ENCODE measurements at regions not wholly inside any gene's neighbourhood (a gene's known extent, or its start where the extent isn't known, plus 50 kb on each side); places are given as distances from the start of the nearest gene placed in this dataset.
A peak's percentile ranks its signal among the peaks of the same experiment; 100 is the strongest.

GRCh38 chr5:174837919-174838902 lies 113.8 kb downstream of the MSX2 start:
- POLR2A ChIA-PET (ENCODE audit: unreplicated experiment) = no interaction called here
- BruUV-seq (replicated peaks) = no TSS peak
- Histone ChIP-seq H3K18ac (ENCODE audit: low read depth, low read length) (no peak overlapping the region), H2BK20ac (ENCODE audit: low read depth, low read length) (no peak overlapping the region), H2BK120ac (ENCODE audit: low read depth, low read length) (no peak overlapping the region), H3K79me1 (ENCODE audit: low read depth in 1 of 2, low read length in 2 of 2) (no peaks in the 10 kb centered on the region), H3K14ac (replicated peaks; ENCODE audit: low read depth, low read length) (no peak overlapping the region), H3K4me2 (ENCODE audit: low read depth, low read length) (no peak overlapping the region), H4K20me1 (ENCODE audit: insufficient read depth, low read length) (no peaks in the 10 kb centered on the region), H3K23ac (ENCODE audit: low read depth, low read length) (no peak overlapping the region), H3K9me1 (ENCODE audit: insufficient read depth, low read length) (no peaks in the 10 kb centered on the region), H3K36me3 (ENCODE audit: control insufficient read depth, insufficient read depth, low read length) (no peaks in the 10 kb centered on the region), H3K9ac (ENCODE audit: low read depth, low read length) (no peak overlapping the region), H2AK5ac (ENCODE audit: low read depth, low read length) (no peak overlapping the region), H2AFZ (replicated peaks; ENCODE audit: low read length, poor library complexity) (no peak overlapping the region), H3K56ac (ENCODE audit: extremely low read depth, insufficient read depth, low read length) (no peak overlapping the region), H4K5ac (ENCODE audit: low read depth, low read length) (no peak overlapping the region), H2AK9ac (replicated peaks; ENCODE audit: low read depth, low read length, poor library complexity) (no peak overlapping the region), H2BK15ac (ENCODE audit: low read depth, low read length) (no peak overlapping the region), H4K8ac (ENCODE audit: low read depth in 2 of 2, low read length in 2 of 2) (no peak overlapping the region), H3K27me3 (ENCODE audit: control insufficient read depth, insufficient read depth, low read length) (no peaks in the 10 kb centered on the region), H3K4me1 (ENCODE audit: control insufficient read depth, insufficient read depth, low read length) (no peaks in the 10 kb centered on the region), H3K4ac (ENCODE audit: low read depth, low read length) (no peak overlapping the region), H3K4me3 (ENCODE audit: insufficient read depth, low read depth, low read length) (no peak overlapping the region), H3K9me3 (ENCODE audit: control insufficient read depth, insufficient read depth, low read length) (peaks cover 2% of the 10 kb centered on the region), H3K27ac (ENCODE audit: insufficient read depth, low read length) (no peak overlapping the region), H4K91ac (ENCODE audit: insufficient read depth, low read depth, low read length) (no peak overlapping the region), H2BK5ac (ENCODE audit: low read depth, low read length, poor library complexity, severe bottlenecking) (no peak overlapping the region)
- WGBS, 2 experiments (ENCODE audit: extremely low coverage in 2 of 2, insufficient read length in 1 of 2) = 0% methylated on average over 1 of the region's 8 CpGs; no CpG with 5 or more reads in 1 of the 2 experiments
- dilution Hi-C loops (cut with HindIII; ENCODE audit: low sequenced_read_pairs, unreplicated experiment) (no loop called here), intact Hi-C loops (cut with micrococcal nuclease) (no loop called here), in situ Hi-C loops (cut with MboI; ENCODE audit: low sequenced_read_pairs) (no loop called here)
- ATAC-seq (ENCODE audit: low read depth) (no peak), DNase-seq (peak; percentile 24)
- CTCF ChIA-PET = no interaction called here
- no peak for TF ChIP-seq RAD21 (IDR thresholded peaks at IDR 0.05; ENCODE audit: low read length)
- no peak for TF ChIP-seq POLR2A (IDR thresholded peaks at IDR 0.05; ENCODE audit: low read depth, low read length)
- no peak for TF ChIP-seq CHD1 (IDR thresholded peaks at IDR 0.05; ENCODE audit: low read depth, low read length)
- no peak for TF ChIP-seq MAFK (IDR thresholded peaks at IDR 0.05; ENCODE audit: low read depth, low read length)
- TF ChIP-seq FOS (IDR thresholded peaks at IDR 0.05; ENCODE audit: low read depth, low read length) = no peak
- TF ChIP-seq USF2 (IDR thresholded peaks at IDR 0.05; ENCODE audit: low read depth, low read length) = no peak
- TF ChIP-seq RCOR1 (IDR thresholded peaks at IDR 0.05; ENCODE audit: insufficient replicate concordance, low read length) = no peak
- no peak for TF ChIP-seq MAZ (IDR thresholded peaks at IDR 0.05; ENCODE audit: borderline replicate concordance, low read depth, low read length)
- TF ChIP-seq MXI1 (IDR thresholded peaks at IDR 0.05; ENCODE audit: borderline replicate concordance, low read depth, low read length) = no peak
- TF ChIP-seq NFE2L2 (IDR thresholded peaks at IDR 0.05; ENCODE audit: low read depth, low read length) = no peak
- no peak for TF ChIP-seq ELK1 (IDR thresholded peaks at IDR 0.05; ENCODE audit: borderline replicate concordance, low read depth, low read length)
- no peak for TF ChIP-seq SMC3 (IDR thresholded peaks at IDR 0.05; ENCODE audit: low read depth, low read length)
- TF ChIP-seq BHLHE40 (IDR thresholded peaks at IDR 0.05; ENCODE audit: low read depth, low read length) = no peak
- TF ChIP-seq CEBPB (IDR thresholded peaks at IDR 0.05; ENCODE audit: low read depth, low read length) = no peak
- no peak for TF ChIP-seq RFX5 (IDR thresholded peaks at IDR 0.05; ENCODE audit: low read depth, low read length)
